ENCODE measurements at regions not wholly inside any gene's neighbourhood (a gene's known extent, or its start where the extent isn't known, plus 50 kb on each side); places are given as distances from the start of the nearest gene placed in this dataset.

- DNase-seq (ENCODE audit: low read depth): peak; percentile 34
Measured at GRCh38 chr7:38002689-38003088, 82.2 kb downstream of the EPDR1 start.

- DNase-seq (ENCODE audit: low read depth): no peak
Measured at GRCh38 chr7:38006559-38006958, 86.1 kb downstream of the EPDR1 start.

- DNase-seq (ENCODE audit: low read depth): peak; percentile 29
Measured at GRCh38 chr7:38007096-38007495, 86.7 kb downstream of the EPDR1 start.

- peak; percentile 35 for DNase-seq (ENCODE audit: low read depth)
Measured at GRCh38 chr7:38013246-38013645, 92.8 kb downstream of the EPDR1 start.

GRCh38 chr7:38016567-38016966 is 96.1 kb downstream of the EPDR1 start:
- DNase-seq (ENCODE audit: low read depth): no peak

GRCh38 chr7:38017320-38017719 is 96.9 kb downstream of the EPDR1 start:
- no peak for DNase-seq (ENCODE audit: low read depth)

- peak; percentile 87 for DNase-seq (ENCODE audit: low read depth)
Measured at GRCh38 chr7:38020121-38020785, 99.8 kb downstream of the EPDR1 start.

GRCh38 chr7:38021892-38022291 is 101.5 kb downstream of the EPDR1 start:
- no peak for DNase-seq (ENCODE audit: low read depth)

GRCh38 chr7:38025815-38026214 is 105.4 kb downstream of the EPDR1 start:
- peak; percentile 67 for DNase-seq (ENCODE audit: low read depth)

GRCh38 chr7:38027884-38028455 is 107.5 kb downstream of the EPDR1 start:
- peak; percentile 84 for DNase-seq (ENCODE audit: low read depth)

- no peak for DNase-seq (ENCODE audit: low read depth)
Measured at GRCh38 chr7:38034062-38034908, 113.8 kb downstream of the EPDR1 start.

GRCh38 chr7:38040831-38041230 is 120.4 kb downstream of the EPDR1 start:
- no peak for DNase-seq (ENCODE audit: low read depth)

GRCh38 chr7:38049679-38050078 is 128.4 kb upstream of the STARD3NL start:
- no peak for DNase-seq (ENCODE audit: low read depth)

GRCh38 chr7:38051311-38051710 is 126.7 kb upstream of the STARD3NL start:
- no peak for DNase-seq (ENCODE audit: low read depth)

GRCh38 chr7:38051786-38052185 is 126.3 kb upstream of the STARD3NL start:
- no peak for DNase-seq (ENCODE audit: low read depth)

- DNase-seq (ENCODE audit: low read depth): peak; percentile 29
Measured at GRCh38 chr7:38052786-38053185, 125.3 kb upstream of the STARD3NL start.

- no peak for DNase-seq (ENCODE audit: low read depth)
Measured at GRCh38 chr7:38054199-38054598, 123.8 kb upstream of the STARD3NL start.

GRCh38 chr7:38057829-38058228 is 120.2 kb upstream of the STARD3NL start:
- peak; percentile 38 for DNase-seq (ENCODE audit: low read depth)

- no peak for DNase-seq (ENCODE audit: low read depth)
Measured at GRCh38 chr7:38060116-38060515, 117.9 kb upstream of the STARD3NL start.

- DNase-seq (ENCODE audit: low read depth): no peak
Measured at GRCh38 chr7:38060637-38061036, 117.4 kb upstream of the STARD3NL start.

GRCh38 chr7:38066391-38066790 is 111.7 kb upstream of the STARD3NL start:
- DNase-seq (ENCODE audit: low read depth): peak; percentile 26

- DNase-seq (ENCODE audit: low read depth): no peak
Measured at GRCh38 chr7:38068461-38068860, 109.6 kb upstream of the STARD3NL start.

- no peak for DNase-seq (ENCODE audit: low read depth)
Measured at GRCh38 chr7:38069052-38069451, 109.0 kb upstream of the STARD3NL start.

Measured in LHCN-M2 (cell line).